Lower leg skin (tissue), 3 donors: ENCODE measurements at regions not wholly inside any gene's neighbourhood (a gene's known extent, or its start where the extent isn't known, plus 50 kb on each side); places are given as distances from the start of the nearest gene placed in this dataset.

Source experiments
- CTCF ChIP-seq, 3 donors: fragments of 450-650 bp; IDR thresholded peaks; one replicate each; pipeline ENCODE4 v1.5.1; 2016; ENCODE audit warnings: antibody characterized with exemption in 3 of 3, mild to moderate bottlenecking in 3 of 3, moderate library complexity in 2 of 3
- POLR2A ChIP-seq, 2 donors: fragments of 450-650 bp; IDR thresholded peaks; one replicate each; pipeline ENCODE4 v1.6.1; 2016 to 2017; ENCODE audit warnings: antibody characterized with exemption in 2 of 2, mild to moderate bottlenecking in 1 of 2, moderate library complexity in 1 of 2

- TF ChIP-seq POLR2A (IDR thresholded peaks at IDR 0.05) (no peak), CTCF (IDR thresholded peaks at IDR 0.05) (no peak)
Observed at GRCh38 chr1:80249699-80250098, 1243.2 kb upstream of the ADGRL4 start.
